Colonic mucosa (tissue), 4 donors: ENCODE measurements at regions not wholly inside any gene's neighbourhood (a gene's known extent, or its start where the extent isn't known, plus 50 kb on each side); places are given as distances from the start of the nearest gene placed in this dataset.
"Not testable (repeated sequence)": the region's sequence is repeated elsewhere in the genome, so short reads cannot be mapped to it uniquely, and the experiment has no call there.

Experiments
- DNase-seq: peaks from one replicate; pipeline ENCODE4 v3.0.0-alpha.2; 2020
- H3K27ac ChIP-seq: fragments of 200-600 bp; one replicate; pipeline ENCODE4 v1.8.0; 2021
- H3K27me3 ChIP-seq: fragments of 200-600 bp; one replicate; pipeline ENCODE4 v1.8.0; 2021
- H3K36me3 ChIP-seq: fragments of 200-600 bp; one replicate; pipeline ENCODE4 v1.8.0; 2021
- H3K4me1 ChIP-seq: fragments of 200-600 bp; one replicate; pipeline ENCODE4 v1.8.0; 2021; ENCODE audit warnings: mild to moderate bottlenecking
- H3K4me3 ChIP-seq: fragments of 200-600 bp; one replicate; pipeline ENCODE4 v1.8.0; 2021
- H3K9ac ChIP-seq, 2 donors: one replicate each; pipeline ENCODE4 v1.7.0; 2013; ENCODE audit warnings: control low read depth in 2 of 2, low read depth in 2 of 2, low read length in 2 of 2
- H3K9me3 ChIP-seq: fragments of 200-600 bp; one replicate; pipeline ENCODE4 v1.8.0; 2021
- CTCF ChIP-seq: fragments of 200-600 bp; IDR thresholded peaks from one replicate; pipeline ENCODE4 v1.8.0; 2022; ENCODE audit warnings: antibody characterized with exemption, mild to moderate bottlenecking
- intact Hi-C: fragments of 100-400 bp; cut with DNase I; formaldehyde crosslinking; loops from one replicate; pipeline ENCODE4 v1.14.1; 2022
- donor health status: healthy.
- donor health status: DM: no; HTN: no; CAD: no.
- donor health status: DM: no; HTN: no; CAD: no.

- Histone ChIP-seq H3K4me3 (no peak overlapping the region), H3K4me1 (no peaks in the 10 kb centered on the region), H3K27ac (no peak overlapping the region), H3K9ac (no peak overlapping the region), H3K27me3 (no peaks in the 10 kb centered on the region), H3K9me3 (no peaks in the 10 kb centered on the region), H3K36me3 (no peaks in the 10 kb centered on the region)
- peak; percentile 28 for TF ChIP-seq CTCF
- intact Hi-C loops, result no loop called here
- no peak for DNase-seq
Measured at GRCh38 chr11:69912911-69913451, 93.8 kb upstream of the FGF3 start.

GRCh38 chr11:69913591-69914285, 94.5 kb upstream of the FGF3 start:
- intact Hi-C loops, result no loop called here
- Histone ChIP-seq H3K27me3 (no peaks in the 10 kb centered on the region), H3K4me1 (no peaks in the 10 kb centered on the region), H3K27ac (no peak overlapping the region), H3K9ac (no peak overlapping the region), H3K36me3 (no peaks in the 10 kb centered on the region), H3K4me3 (no peak overlapping the region), H3K9me3 (no peaks in the 10 kb centered on the region)
- no peak for DNase-seq
- no peak for TF ChIP-seq CTCF

GRCh38 chr11:69914286-69915150, 95.3 kb upstream of the FGF3 start:
- Histone ChIP-seq H3K27ac (no peak overlapping the region), H3K36me3 (no peaks in the 10 kb centered on the region), H3K9me3 (no peaks in the 10 kb centered on the region), H3K27me3 (no peaks in the 10 kb centered on the region), H3K4me1 (no peaks in the 10 kb centered on the region), H3K4me3 (no peak overlapping the region), H3K9ac (no peak overlapping the region)
- intact Hi-C loops, result no loop called here
- TF ChIP-seq CTCF, result no peak
- no peak for DNase-seq

GRCh38 chr11:69915151-69915500, 95.9 kb upstream of the FGF3 start:
- H3K4me1 ChIP-seq, result no peaks in the 10 kb centered on the region
- no peaks in the 10 kb centered on the region for H3K36me3 ChIP-seq
- H3K9me3 ChIP-seq, result no peaks in the 10 kb centered on the region
- no peaks in the 10 kb centered on the region for H3K27me3 ChIP-seq
- no peak for DNase-seq
- H3K9ac ChIP-seq, result no peak overlapping the region
- no peak overlapping the region for H3K27ac ChIP-seq
- intact Hi-C loops, result no loop called here
- TF ChIP-seq CTCF, result no peak
- H3K4me3 ChIP-seq, result no peak overlapping the region

GRCh38 chr11:69915501-69916250, 96.5 kb upstream of the FGF3 start:
- H3K27me3 ChIP-seq, result no peaks in the 10 kb centered on the region
- TF ChIP-seq CTCF, result peak; percentile 83
- peak; percentile 87 for DNase-seq
- H3K36me3 ChIP-seq, result no peaks in the 10 kb centered on the region
- intact Hi-C loops, result no loop called here
- H3K4me3 ChIP-seq, result no peak overlapping the region
- no peaks in the 10 kb centered on the region for H3K9me3 ChIP-seq
- H3K4me1 ChIP-seq, result no peaks in the 10 kb centered on the region
- H3K9ac ChIP-seq, result peak overlapping the region in 1 of 2 donors; percentile 26
- no peak overlapping the region for H3K27ac ChIP-seq

- H3K9me3 ChIP-seq, H3K36me3 ChIP-seq, DNase-seq, intact Hi-C loops, H3K27ac ChIP-seq, H3K27me3 ChIP-seq, H3K4me1 ChIP-seq, H3K4me3 ChIP-seq: not testable (repeated sequence)
- peak overlapping the region in 1 of 2 donors; percentile 26 for H3K9ac ChIP-seq
Measured at GRCh38 chr11:69916251-69916649, 97.0 kb upstream of the FGF3 start.
